GM12878 (cell line): ENCODE measurements at regions not wholly inside any gene's neighbourhood (a gene's known extent, or its start where the extent isn't known, plus 50 kb on each side); places are given as distances from the start of the nearest gene placed in this dataset.

Experiments used
- CEBPB ChIP-seq, 2 experiments: fragments of 150-350 bp in 1 of 2; IDR thresholded peaks; 2 replicates each; pipeline ENCODE4 v1.6.1; 2012 to 2014; ENCODE audit warnings: low read depth in 2 of 2, low read length in 2 of 2, borderline replicate concordance in 1 of 2, inconsistent platforms in 1 of 2
- EZH2 ChIP-seq: IDR thresholded peaks from 2 replicates; pipeline ENCODE4 v1.6.1; 2012; ENCODE audit warnings: low read depth, mild to moderate bottlenecking, control low read depth, inconsistent platforms, low read length, borderline replicate concordance; ENCODE audit not compliant: control insufficient read depth
- MEF2A ChIP-seq: IDR thresholded peaks from 2 replicates; pipeline ENCODE4 v1.6.1; 2011; ENCODE audit warnings: low read depth, mild to moderate bottlenecking, low read length, moderate library complexity; ENCODE audit not compliant: insufficient read depth
- MXI1 ChIP-seq: fragments of 150-350 bp; IDR thresholded peaks from 2 replicates; pipeline ENCODE4 v1.6.1; 2011; ENCODE audit warnings: low read depth, mild to moderate bottlenecking, inconsistent platforms, low read length, improper control_type of control experiment
- NRF1 ChIP-seq: conservative IDR thresholded peaks from 2 replicates; pipeline ENCODE4 v1.6.1; 2011; ENCODE audit warnings: mild to moderate bottlenecking, low read depth, low read length, improper control_type of control experiment
- POLR2A ChIP-seq: IDR thresholded peaks from 2 replicates; pipeline ENCODE4 v1.6.1; 2011; ENCODE audit warnings: low read depth, mild to moderate bottlenecking, low read length
- RAD21 ChIP-seq: IDR thresholded peaks from 2 replicates; pipeline ENCODE4 v1.6.1; 2011; ENCODE audit warnings: mild to moderate bottlenecking, low read depth, low read length, moderate library complexity; ENCODE audit not compliant: insufficient read depth
- RFX5 ChIP-seq: IDR thresholded peaks from 2 replicates; pipeline ENCODE4 v1.6.1; 2011; ENCODE audit warnings: low read depth, low read length, improper control_type of control experiment
- SIN3A ChIP-seq: IDR thresholded peaks from 2 replicates; pipeline ENCODE4 v1.6.1; 2012; ENCODE audit warnings: low read depth, low read length, improper control_type of control experiment
- TCF12 ChIP-seq: IDR thresholded peaks from 2 replicates; pipeline ENCODE4 v1.6.1; 2011; ENCODE audit warnings: low read depth, mild to moderate bottlenecking, low read length
- ZNF207 ChIP-seq: fragments of 450-650 bp; IDR thresholded peaks from 2 replicates; pipeline ENCODE4 v1.6.1; 2014; ENCODE audit warnings: antibody characterized with exemption, mild to moderate bottlenecking, borderline replicate concordance
- TF ChIP-seq, protein P1 (sequence below), 3 experiments: IDR thresholded peaks in 2 of 3; conservative IDR thresholded peaks in 1 of 3; 2 replicates each; pipeline ENCODE4 v1.5.1; 2011; ENCODE audit warnings: low read depth in 3 of 3, low read length in 3 of 3, mild to moderate bottlenecking in 3 of 3, control low read depth in 2 of 3, moderate library complexity in 2 of 3, inconsistent platforms in 1 of 3, mixed read lengths in 1 of 3; ENCODE audit not compliant: control insufficient read depth in 2 of 3, insufficient read depth in 1 of 3; ENCODE audit errors: extremely low read depth in 1 of 3
- TF ChIP-seq, protein P2 (sequence below): IDR thresholded peaks from 2 replicates; pipeline ENCODE4 v1.6.1; 2011; ENCODE audit warnings: borderline replicate concordance, low read depth, mild to moderate bottlenecking, moderate library complexity, mixed read lengths, low read length; ENCODE audit not compliant: insufficient read depth; ENCODE audit errors: extremely low read length
- TF ChIP-seq, protein P3 (sequence below): fragments of 450-650 bp; formaldehyde crosslinking; IDR thresholded peaks from 2 replicates; pipeline ENCODE4 v1.4.0; 2020; ENCODE audit warnings: mild to moderate bottlenecking, moderate library complexity

DNA sequence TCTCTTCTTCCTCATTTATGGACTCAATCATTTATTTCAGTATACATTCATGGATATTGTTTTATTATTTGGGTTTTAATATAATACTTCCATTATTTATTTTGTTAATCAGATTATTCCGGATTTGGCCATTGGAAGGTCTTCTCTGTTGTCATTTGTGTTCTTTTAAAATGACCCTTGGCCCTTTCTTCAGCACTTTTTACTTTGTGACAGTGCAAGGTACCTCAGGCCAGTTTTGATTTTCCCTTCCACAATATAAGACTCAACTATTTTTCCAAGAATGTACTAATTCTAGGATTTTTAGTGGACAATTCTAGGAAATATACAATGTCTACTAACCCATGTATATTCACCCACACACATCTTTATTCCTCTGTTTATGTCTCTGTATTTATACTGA, 521.4 kb upstream of the FOXG1 start:
- TF ChIP-seq, protein P1, sequence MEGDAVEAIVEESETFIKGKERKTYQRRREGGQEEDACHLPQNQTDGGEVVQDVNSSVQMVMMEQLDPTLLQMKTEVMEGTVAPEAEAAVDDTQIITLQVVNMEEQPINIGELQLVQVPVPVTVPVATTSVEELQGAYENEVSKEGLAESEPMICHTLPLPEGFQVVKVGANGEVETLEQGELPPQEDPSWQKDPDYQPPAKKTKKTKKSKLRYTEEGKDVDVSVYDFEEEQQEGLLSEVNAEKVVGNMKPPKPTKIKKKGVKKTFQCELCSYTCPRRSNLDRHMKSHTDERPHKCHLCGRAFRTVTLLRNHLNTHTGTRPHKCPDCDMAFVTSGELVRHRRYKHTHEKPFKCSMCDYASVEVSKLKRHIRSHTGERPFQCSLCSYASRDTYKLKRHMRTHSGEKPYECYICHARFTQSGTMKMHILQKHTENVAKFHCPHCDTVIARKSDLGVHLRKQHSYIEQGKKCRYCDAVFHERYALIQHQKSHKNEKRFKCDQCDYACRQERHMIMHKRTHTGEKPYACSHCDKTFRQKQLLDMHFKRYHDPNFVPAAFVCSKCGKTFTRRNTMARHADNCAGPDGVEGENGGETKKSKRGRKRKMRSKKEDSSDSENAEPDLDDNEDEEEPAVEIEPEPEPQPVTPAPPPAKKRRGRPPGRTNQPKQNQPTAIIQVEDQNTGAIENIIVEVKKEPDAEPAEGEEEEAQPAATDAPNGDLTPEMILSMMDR (IDR thresholded peaks at IDR 0.05 in 2 of 3, conservative IDR thresholded peaks at IDR 0.05 in 1 of 3; ENCODE audit: control insufficient read depth in 2 of 3, extremely low read depth in 1 of 3, insufficient read depth in 1 of 3, low read depth in 3 of 3, low read length in 3 of 3), result no peak
- TF ChIP-seq MXI1 (no peak), ZNF207 (no peak), RAD21 (no peak), TCF12 (no peak), RFX5 (no peak), EZH2 (no peak), MEF2A (no peak), POLR2A (no peak), CEBPB (IDR thresholded peaks at IDR 0.05; ENCODE audit: borderline replicate concordance in 1 of 2, low read depth in 2 of 2, low read length in 2 of 2) (no peak), SIN3A (no peak), NRF1 (no peak)
- TF ChIP-seq, protein P2, sequence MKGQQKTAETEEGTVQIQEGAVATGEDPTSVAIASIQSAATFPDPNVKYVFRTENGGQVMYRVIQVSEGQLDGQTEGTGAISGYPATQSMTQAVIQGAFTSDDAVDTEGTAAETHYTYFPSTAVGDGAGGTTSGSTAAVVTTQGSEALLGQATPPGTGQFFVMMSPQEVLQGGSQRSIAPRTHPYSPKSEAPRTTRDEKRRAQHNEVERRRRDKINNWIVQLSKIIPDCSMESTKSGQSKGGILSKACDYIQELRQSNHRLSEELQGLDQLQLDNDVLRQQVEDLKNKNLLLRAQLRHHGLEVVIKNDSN, result no peak
- TF ChIP-seq, protein P3, sequence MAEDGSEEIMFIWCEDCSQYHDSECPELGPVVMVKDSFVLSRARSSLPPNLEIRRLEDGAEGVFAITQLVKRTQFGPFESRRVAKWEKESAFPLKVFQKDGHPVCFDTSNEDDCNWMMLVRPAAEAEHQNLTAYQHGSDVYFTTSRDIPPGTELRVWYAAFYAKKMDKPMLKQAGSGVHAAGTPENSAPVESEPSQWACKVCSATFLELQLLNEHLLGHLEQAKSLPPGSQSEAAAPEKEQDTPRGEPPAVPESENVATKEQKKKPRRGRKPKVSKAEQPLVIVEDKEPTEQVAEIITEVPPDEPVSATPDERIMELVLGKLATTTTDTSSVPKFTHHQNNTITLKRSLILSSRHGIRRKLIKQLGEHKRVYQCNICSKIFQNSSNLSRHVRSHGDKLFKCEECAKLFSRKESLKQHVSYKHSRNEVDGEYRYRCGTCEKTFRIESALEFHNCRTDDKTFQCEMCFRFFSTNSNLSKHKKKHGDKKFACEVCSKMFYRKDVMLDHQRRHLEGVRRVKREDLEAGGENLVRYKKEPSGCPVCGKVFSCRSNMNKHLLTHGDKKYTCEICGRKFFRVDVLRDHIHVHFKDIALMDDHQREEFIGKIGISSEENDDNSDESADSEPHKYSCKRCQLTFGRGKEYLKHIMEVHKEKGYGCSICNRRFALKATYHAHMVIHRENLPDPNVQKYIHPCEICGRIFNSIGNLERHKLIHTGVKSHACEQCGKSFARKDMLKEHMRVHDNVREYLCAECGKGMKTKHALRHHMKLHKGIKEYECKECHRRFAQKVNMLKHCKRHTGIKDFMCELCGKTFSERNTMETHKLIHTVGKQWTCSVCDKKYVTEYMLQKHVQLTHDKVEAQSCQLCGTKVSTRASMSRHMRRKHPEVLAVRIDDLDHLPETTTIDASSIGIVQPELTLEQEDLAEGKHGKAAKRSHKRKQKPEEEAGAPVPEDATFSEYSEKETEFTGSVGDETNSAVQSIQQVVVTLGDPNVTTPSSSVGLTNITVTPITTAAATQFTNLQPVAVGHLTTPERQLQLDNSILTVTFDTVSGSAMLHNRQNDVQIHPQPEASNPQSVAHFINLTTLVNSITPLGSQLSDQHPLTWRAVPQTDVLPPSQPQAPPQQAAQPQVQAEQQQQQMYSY, result no peak
